A673 (cell line): ENCODE measurements at regions not wholly inside any gene's neighbourhood (a gene's known extent, or its start where the extent isn't known, plus 50 kb on each side); places are given as distances from the start of the nearest gene placed in this dataset.

ENCODE experiments used
- CTCF ChIP-seq: fragments of 300-800, 200-600 bp; sonication (generic); conservative IDR thresholded peaks from 2 replicates; pipeline ENCODE4 v1.5.1; 2017; ENCODE audit warnings: low read depth, mild to moderate bottlenecking, antibody characterized with exemption, low read length, moderate library complexity, mixed read lengths
- EZH2 ChIP-seq: fragments of 200-600 bp; sonication (generic); IDR thresholded peaks from 2 replicates; pipeline ENCODE4 v1.6.1; 2017; ENCODE audit warnings: borderline replicate concordance, low read depth, mild to moderate bottlenecking, mixed read lengths, antibody characterized with exemption, low read length; ENCODE audit not compliant: poor library complexity, severe bottlenecking

GRCh38 chr5:174177531-174177930, 132.0 kb downstream of the NSG2 start:
- TF ChIP-seq CTCF (no peak), EZH2 (no peak)
